ENCODE measurements at regions not wholly inside any gene's neighbourhood (a gene's known extent, or its start where the extent isn't known, plus 50 kb on each side); places are given as distances from the start of the nearest gene placed in this dataset.

DNA sequence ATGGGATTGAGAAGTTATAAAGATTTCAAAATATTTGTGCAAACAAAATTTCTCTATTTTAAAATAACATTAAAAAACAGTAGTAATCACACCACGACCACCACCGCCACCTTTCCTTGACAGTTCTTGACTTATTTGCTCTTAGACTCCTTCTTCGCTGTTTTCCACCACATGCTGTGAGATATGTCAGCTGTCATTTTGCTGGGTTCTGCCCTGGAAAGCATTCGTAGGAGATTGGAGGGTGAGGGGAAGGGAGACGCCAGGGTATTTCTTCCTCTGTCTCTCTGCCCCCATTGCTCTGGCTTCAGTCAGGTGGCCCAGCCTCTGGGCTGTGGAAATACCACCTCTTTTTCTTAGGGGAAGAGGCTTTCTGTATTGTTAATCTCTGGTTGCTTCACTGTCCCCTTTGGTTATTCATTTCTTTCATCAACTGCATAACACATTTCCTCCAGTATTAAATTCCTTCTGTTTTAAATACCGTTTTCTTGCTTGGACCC lies 186.2 kb downstream of the NEDD1 start:
- TF ChIP-seq RARB (CRISPR knock-in tag; IDR thresholded peaks at IDR 0.05): no peak
- TF ChIP-seq, protein P1, sequence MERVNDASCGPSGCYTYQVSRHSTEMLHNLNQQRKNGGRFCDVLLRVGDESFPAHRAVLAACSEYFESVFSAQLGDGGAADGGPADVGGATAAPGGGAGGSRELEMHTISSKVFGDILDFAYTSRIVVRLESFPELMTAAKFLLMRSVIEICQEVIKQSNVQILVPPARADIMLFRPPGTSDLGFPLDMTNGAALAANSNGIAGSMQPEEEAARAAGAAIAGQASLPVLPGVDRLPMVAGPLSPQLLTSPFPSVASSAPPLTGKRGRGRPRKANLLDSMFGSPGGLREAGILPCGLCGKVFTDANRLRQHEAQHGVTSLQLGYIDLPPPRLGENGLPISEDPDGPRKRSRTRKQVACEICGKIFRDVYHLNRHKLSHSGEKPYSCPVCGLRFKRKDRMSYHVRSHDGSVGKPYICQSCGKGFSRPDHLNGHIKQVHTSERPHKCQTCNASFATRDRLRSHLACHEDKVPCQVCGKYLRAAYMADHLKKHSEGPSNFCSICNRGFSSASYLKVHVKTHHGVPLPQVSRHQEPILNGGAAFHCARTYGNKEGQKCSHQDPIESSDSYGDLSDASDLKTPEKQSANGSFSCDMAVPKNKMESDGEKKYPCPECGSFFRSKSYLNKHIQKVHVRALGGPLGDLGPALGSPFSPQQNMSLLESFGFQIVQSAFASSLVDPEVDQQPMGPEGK (CRISPR knock-in tag; IDR thresholded peaks at IDR 0.05; ENCODE audit: borderline replicate concordance): no peak

All from SK-N-SH treated with all-trans-retinoic acid at 6 μM for 48 hours (cell line).